HUDEP-2 (cell line): ENCODE measurements at regions not wholly inside any gene's neighbourhood (a gene's known extent, or its start where the extent isn't known, plus 50 kb on each side); places are given as distances from the start of the nearest gene placed in this dataset.

Source experiments
- DNase-seq, 76 experiments: peaks; one replicate each; lab custom pipeline; 2025; ENCODE audit not compliant: unreplicated experiment in 76 of 76; lab: John Stamatoyannopoulos, UW

DNA sequence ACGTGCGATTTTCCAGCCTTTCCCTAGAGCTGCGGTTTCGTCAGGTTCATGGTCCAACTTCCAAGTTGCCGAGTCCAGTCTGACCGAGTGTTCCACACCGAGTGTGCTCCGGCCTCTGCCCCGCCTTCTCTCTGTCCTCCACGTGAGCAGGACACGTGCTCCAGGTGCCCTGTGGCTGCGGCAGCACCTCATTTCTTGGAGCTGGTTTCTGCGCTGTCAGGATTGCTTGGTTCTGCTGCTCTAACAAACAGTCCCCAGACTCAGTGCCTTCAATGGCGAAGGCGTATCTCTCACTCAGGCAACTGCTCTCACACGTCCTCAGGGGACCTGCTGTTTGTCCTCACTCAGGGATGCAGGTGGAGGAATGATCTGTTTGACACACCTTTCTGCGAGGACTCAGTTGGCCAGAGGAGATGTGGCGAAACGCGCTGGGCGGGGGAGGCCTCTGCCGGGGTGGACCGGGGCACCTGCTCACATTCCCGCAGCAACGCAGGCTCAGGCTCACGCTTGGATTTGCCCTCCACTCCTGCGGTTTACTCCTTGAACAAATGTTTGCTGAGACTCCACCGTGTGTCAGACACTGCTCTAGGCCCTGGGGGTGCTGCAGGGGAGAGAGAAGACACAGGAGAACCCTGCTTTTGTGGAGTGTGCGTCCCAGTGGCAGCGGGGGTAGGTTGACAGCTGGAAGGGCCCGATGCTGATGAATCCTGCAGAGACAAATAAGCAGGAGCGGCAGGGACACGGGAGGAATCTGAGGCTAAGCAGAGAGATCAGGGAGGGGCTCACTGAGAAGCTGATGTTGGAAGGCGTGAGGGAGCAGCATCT is 63.4 kb upstream of the FBRSL1 start:
- no peak for DNase-seq

DNA sequence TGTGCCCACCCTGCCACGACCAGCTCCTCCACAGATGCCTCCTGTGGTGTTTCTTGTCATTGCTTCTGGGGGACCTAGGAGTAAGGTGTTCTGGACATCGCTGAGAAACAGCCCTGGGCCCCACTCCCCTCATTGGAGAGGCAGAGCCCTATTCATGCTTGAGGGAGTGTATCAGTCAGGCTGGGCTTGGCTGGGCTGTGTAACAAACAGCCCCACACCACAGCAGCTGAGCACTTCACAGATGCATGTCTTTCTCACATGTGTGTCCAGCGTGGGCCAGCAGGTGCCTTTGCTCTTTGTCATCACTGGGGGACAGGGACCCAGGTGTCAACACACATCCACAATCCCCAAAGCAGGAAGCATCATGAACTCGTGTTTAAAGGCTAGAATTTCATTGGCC is 65.1 kb upstream of the FBRSL1 start:
- DNase-seq, result no peak

DNA sequence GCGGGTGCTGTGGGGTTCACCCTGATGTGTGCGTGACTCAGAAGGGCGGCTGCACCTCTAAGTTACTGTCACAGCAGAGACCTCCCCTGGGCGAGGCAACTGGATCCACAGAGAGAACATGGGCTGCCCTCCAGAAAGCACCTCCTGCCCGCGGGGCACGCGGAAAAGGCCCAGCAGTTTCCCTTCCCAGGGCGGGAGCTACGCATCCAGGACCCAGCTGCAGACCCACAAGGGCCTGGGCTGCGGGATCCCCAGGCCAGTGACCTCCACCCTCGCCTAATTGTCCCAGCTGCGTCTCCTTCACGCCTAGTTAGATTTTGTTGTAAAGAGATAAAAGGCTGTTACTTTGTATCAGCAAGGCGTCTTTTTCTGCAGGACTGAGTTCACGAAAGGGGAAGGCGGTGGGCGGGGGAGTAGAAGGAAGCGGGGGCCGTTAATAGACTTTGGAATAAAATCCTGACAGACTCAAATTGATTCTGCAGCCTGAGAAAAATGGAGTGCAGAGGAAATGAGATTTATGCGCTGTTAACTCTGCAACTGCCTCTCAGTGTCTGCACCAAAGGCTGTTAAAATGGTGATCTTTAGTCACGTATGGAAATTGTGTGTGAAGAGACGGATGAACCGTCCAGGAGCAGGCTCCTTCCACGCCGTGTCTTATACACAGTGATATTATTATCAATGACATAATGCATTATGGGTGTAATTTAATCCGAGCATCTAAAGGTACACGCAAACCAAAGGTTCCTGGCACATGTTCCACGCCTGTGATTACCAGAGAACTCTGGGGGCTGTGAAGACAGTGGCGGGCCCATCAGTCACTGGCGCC is 65.9 kb upstream of the FBRSL1 start:
- no peak for DNase-seq

DNA sequence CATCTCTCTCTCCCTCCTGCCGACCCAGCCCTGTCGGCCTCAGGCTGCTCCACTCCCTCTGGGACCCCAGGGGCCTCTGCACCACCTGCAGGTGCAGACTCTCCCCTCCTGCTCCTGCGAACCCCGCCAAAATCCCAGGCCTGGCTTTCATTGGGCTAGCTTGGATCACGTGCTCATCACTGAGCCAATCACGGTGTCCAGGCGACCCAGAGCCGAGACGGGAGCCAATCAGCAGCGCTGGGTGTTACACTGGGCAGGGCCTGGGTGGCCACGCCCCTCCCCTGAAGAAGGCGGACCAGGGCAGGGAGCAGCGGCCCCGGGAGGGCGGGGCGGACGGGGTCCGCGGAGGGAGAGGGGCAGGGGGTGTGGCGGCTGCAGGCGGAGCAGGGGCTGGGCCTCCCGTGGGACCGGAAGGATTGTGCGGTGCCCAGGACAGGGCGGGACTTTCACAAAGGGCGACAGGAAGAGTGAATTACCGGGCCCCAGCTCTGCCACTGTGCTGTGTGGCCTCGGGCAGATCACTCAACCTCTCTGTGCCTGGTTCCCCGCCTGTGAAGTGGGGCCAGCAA is 66.6 kb upstream of the FBRSL1 start:
- DNase-seq, result no peak

DNA sequence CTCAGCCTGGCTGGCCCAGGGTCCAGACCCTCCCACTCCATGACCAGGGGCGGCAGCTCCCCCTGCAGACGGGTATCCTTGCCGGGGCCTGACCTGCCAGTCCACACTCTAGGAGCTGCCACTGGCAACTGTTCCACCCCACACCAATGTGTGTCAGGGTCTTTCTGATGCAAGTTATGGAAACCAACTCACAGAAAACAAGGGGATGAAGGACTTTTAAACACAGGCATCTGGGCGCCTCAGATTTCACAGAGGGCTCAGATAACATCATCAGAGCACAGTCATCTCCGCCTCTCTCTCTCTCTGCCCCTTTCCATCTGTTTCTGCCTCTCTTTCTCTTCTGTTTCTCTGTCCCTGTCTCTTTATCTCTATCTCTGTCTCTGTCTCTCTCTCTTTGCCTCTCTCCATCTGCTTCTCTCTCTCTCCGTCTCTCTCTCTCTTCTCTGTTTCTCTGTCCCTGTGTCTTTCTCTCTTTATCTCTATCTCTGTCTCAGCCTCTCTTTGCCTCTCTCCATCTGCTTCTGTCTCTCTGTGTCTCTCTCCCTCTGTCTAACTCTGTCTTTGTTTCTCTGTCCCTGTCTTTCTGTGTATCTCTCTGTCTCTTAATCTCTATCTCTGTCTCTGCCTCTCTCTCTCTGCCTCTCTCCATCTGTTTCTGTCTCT is 67.4 kb upstream of the FBRSL1 start:
- no peak for DNase-seq

DNA sequence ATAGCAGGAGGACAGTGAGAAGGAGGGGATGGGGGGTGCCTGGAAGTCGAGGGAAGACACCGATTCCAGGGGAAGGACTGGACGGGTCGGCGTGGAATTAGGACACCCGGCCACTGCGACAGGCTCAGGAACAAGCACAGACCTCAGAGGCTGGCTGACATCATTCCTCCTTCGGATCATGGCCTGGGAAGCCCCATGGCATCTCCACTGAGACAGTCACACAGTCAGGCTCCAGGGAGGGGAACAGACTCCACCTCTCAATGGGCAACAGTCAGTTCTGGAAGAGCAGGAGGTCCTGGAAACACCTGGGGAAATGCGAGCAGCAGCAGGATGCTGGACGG is 67.9 kb upstream of the FBRSL1 start:
- no peak for DNase-seq

DNA sequence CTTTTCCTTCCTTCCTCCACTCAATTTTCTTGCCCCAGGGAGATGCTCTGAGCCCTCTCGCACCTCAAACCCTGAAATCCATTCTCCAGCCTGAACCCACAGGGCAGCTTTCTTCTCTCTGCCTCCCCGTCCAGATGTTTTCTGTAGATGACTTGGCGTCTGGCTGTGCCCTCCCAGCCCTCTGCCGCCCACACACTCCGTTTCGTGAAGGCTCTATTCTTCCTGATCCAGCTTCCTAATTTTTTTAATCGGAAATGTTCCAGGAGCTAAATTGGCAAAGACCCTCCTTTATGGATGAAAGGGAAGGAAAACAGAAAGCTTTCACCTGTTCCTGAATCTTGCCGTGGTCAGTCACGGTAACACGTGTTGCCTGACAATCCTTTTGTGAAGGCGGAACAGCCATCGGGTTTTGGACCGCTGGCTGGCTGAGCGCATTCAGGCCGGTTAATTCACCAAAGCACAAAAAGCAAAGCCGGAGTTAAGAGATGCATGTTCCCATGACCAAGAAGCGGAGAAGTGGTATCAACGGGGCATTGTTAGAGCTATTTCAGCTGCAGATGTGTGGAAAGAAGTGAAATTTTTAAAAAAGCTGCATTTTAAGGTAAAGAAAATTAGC is 70.2 kb upstream of the FBRSL1 start:
- no peak for DNase-seq

DNA sequence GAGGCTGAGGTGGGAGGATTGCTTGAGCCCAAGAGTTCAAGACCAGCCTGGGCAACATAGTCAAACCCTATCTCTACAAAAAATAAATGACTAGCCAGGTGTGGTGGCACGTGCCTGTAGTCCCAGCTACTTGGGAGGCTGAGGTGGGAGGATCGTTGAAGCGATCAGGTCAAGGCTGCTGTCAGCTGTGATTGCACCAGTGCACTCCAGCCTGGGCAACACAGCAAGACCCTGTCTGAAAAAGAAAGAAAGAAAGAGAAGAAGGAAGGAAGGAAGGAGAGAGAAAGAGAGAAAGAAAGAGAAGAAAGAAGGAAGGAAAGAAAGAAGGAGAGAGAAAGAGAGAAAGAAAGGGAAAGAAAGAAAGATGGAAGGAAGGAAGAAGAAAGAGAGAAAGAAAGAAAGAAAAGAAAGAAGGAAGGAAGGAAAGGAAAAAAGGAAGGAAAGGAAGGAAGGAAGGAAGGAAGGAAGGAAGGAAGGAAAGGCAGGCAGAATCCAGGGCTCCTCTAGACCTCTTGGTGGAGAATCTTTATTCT is 71.5 kb upstream of the FBRSL1 start:
- no peak for DNase-seq

DNA sequence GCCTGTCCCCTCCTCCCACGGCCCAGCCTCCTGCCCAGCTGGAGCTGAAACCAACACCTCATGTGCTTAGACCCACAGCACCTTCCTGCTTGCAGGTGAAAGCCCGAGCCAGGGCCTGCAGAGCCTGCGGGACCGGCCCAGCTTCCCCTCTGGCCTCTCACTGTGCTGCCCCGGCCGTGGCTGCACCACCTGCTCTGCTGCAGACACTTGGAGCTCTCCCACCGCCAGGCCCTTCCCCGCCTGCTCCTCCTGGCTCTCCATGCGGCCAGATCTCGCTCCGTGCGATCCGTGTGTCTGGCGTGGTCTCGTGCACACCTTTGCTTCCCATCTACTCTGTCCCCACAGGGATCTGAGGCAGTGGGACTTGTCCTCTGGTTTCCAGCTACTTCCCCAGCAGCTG is 72.2 kb upstream of the FBRSL1 start:
- DNase-seq, result no peak

DNA sequence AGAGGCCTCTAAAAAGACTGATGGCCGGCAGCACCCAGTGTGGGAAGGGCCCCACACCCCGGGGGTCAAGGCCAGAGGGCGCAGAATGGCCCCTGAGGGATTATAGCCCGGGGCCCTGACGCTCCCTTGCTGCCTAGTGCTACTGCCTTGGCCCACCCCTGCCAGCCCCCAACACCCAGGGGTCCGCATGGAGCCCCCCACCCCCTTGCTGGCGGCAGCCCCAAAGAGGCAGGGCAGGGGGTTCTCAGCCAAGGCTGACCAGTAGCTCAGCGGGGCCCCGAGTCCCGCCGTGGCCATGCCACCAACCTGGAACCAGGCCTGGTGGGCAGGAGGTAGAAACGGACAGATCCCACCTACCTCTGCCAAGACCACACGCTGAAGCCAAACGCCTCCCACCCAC is 73.1 kb upstream of the FBRSL1 start:
- no peak for DNase-seq

DNA sequence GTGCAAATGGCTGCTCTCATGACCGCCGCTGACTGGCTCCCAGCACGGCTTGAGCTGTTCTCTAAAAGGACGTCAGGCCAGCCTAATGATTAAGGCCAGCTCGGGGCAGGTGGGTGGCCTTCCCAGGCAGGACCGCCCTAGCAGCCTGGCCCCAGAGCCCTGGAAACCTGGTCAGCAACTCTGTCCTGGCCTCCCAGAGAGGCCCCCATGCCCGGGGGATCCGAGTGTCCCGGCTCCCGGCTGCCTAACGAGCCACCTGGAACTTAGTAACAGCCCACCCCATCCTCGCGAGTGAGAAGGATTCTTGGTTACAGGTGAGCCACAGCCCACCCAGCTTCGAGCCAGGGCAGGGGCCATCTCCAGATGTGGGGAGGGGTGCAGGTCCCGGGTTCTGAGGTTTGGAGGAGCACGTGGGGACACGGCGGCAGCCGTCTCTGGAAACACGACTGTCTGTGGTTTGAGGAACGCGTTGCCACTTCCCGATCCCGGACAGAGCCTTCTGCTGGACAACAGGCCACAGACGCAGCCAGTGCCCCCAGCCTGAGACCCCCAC is 73.8 kb upstream of the FBRSL1 start:
- no peak for DNase-seq

DNA sequence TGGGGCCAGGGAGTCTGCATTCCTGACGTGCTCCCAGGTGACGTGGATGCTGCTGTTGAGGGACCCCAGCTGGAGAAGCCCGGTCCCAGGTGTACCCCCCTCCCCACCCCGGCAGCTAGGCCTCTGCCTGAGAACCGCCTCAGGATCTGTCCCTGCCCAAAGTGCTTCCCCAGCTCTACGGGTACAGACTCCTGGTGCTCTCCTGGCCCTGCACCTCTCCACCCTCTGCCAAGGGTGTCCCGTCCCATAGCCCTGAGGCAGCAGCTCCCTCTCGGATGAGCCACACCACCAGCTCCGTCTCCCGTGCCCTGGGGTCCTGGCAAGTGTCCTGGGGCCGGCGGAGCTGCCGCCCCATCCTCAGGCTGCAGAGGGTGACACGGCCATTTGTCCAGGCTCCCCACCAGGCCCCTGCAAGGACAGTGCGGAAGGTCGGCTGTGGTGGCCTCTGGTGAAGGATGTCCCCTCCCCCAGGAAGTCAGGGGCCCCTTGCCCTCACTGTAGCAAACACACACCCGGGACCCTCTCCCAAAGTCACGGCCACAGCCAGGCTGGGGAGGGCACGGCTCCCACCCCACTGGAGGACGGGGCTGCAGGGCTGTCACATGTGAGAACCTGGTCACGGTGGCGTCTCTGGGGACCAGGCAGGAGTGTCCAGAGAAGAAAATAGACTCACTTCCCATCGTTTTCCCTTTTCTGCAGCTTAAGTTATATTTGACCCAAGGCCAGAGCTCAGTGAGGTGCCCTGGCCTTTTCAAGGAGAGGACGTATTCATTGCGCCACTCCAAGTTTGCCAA is 74.4 kb upstream of the FBRSL1 start:
- DNase-seq, result no peak

DNA sequence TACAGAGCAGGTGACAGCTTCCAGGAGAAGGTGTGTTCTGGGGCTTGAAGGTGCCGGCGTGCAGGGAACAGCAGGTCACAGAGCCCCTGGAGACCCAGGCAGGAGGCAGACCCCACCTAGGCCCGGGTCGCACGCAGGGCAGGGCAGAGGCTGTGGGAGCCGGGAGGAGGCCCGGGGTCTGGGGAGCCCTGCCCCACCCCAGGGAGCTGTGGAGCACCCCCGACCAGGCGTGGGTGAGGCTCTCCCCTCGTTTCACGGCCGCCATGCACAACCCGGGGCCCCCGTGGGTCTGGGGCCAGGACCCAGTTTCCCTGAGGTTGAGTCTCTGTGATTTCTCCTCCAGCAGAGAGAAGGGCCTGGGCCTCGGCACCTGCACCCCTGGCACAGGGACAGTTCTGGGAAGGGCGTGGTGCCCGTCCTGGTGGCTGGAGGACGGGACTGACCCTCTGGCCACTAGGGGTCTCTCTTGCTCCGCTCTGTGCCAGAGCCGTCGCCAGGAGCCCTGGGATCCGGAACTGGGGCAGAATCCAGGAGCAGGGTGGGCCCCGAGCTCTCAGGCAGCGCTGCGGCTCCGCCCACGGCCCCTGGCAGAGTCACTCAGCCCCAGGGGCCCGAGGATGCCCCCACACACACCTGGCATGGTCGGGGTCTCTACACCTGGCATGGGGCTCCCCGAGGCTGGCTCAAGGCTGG is 75.2 kb upstream of the FBRSL1 start:
- DNase-seq, result peak in 71 of 76 experiments; percentile 3 to 88 (median 66)

DNA sequence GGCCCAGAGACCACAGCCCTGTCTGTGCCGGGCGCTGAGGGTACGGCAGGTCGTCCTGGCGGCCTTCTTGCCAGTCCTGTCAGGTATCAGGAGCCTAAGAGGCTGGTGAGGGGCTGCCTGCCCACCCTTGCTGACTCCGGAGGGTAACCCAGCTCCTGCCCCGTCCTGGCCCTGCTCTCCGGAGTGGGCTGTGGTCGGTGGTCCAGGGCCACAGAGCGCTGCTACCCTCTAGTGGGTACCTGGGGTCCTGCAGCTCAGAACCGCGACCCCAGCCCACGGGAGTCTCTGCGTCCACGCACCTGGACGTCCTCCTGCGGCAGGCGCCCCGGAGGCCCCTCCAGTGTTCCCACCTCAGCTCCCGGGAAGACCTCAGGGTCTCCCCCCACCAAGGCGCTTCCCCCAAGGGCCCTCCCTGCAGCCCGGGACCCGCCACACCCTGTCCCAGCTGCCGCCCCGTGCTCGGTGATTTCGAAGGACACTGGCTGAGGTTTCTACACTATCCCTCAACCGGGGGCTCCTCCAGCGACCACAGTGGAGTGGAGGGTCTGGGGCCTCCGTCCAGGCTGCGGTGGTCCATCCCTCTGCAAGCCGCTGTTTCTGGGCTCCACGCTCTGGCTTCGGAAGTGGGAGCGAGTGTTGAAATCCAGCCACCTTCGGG is 75.9 kb upstream of the FBRSL1 start:
- no peak for DNase-seq

DNA sequence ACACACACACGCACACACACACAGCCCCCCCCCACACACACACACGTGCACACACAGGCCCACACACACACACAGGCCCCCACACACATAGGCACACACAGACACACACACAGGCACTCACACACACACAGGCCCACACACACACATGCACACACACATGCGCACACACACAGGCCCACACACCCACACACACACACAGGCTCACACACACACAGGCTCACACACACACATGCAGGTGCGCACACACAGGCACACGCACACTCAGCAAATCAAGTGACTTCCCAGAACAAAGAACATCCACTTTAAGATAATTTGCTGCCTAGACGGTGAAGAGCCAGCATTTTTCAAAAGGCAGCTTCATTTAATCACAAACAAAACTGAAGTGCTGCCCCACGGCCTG is 78.5 kb upstream of the FBRSL1 start:
- DNase-seq, result no peak

DNA sequence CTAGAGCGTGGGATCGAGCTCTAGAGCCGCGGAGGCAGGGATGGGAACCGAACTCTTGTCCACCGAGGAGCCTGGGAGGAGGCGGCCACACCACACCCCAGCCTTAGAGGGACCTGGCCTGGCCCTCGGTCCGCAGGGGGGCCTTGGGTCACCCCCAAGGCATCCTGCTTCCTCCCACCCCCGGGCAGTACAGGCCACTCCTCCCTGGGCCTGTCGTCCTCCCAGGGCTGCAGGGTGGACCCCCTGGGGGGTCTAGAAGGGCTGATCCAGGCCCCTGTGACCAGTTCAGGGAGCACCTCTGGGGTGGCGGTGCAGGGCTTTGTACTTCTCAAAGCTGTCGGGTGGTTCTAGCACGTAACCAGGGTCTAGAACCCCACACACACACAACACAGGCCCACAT is 79.1 kb upstream of the FBRSL1 start:
- DNase-seq, result no peak

DNA sequence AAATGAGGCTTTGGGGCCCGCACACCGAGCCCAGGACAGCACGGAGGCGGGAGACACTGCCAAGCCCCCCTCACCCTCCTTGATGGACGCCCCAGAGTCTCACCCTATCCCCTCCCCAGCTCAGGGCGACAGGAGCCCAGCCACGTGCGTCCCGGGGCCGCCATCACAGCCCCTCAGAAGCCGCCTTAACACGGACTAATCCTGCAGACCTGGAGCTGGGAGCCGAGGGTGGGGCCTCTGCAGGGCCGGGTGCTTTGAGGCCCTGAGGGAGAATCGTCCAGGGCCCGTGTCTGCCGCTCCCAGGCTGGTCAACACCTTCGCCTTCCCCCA is 79.7 kb upstream of the FBRSL1 start:
- no peak for DNase-seq

DNA sequence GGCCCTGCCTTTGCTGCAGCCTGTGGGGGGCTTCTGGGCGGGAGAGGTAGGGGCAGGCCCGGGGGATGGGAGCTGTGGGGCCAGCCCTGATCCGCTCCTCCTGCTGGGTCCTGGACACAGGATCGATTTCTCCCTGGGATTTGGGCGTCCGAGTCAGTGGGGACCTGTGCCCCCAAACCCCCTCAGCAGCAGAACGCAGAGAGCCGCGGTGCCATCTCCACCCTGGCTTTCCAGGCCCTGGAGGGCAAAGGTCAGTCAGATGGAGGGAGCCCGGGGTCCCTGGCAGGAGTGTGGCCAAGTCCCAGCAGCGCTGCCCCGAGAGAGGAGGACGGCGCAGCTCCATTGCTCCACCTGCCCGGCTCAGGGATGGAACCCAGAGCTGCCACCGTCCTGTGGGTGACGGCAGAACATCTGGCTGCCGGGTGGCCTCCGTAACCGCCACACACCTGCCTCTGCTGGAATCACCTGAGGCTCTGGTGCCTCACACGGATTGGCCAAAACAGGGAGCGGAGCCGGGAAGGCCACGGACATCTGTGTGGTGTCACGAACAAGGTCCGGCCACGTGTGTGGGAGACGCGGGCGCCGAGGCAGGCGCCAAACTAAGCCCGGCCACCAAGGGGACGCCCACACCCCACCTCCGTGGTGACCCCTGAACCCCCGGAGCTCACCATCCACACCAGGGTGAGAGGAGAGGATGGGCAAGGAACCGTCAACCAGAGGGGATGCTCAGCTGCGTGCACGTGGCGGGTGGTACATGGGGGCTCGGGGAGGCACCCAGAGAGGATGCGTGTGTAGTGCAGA is 80.3 kb upstream of the FBRSL1 start:
- DNase-seq, result no peak
